ENCODE measurements at regions not wholly inside any gene's neighbourhood (a gene's known extent, or its start where the extent isn't known, plus 50 kb on each side); places are given as distances from the start of the nearest gene placed in this dataset.

DNA sequence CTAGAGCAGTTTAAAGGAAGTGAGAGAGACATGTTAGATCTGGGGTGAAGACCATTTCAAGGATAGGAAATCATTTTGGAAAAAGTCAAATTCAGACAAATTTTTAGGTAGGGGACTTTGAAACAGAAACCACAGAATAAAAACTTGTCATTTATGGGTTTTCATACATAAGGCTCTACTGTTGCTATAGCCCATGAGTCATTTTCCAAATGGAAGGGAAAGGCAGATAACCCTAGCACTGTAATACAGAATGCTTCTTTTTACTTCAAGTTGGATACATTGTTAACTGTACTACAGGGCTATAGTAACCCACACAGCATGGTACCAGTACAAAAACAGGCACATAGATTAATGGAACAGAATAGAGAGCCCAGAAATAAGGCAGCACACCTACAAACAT lies 455.4 kb downstream of the EBF1 start:
- DNase-seq, result no peak

DNA sequence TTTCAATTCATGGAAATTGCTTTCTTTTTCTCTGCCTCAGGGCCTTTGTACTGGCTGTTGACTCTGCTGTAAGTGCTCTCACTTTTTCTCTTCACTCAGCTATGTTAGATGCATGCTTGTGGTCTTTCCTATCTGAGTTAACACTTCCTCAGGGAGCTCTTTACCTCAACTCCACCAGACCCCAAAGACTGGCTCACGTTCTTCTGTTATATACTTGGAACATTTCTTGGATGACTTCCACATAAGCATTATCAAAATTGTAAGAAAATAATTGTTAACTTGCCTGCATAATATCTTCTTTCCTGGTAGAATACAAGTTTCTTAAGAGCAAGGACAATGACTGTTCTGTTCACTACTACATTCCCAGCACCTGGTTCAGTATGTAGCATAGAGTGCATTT lies 455.9 kb downstream of the EBF1 start:
- DNase-seq, result no peak

DNA sequence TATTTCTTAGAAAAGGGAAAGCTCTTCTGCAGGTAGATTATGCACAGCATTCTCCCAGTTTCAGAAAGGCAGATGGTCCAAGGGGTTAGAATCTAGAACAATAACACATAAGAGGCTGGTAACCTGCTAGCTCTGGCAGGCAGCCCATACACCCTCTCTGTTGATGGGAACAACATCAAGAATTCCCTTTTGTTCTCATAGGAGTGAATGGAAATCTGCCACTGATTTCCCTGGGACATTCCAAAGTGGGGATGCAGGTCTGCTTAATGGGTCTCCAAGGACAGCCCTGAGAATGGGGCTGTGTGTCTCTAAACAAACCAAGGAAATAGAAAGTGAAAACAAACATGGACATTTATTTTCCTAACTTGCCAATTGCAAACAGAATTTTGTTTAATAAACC lies 456.8 kb downstream of the EBF1 start:
- DNase-seq, result no peak

DNA sequence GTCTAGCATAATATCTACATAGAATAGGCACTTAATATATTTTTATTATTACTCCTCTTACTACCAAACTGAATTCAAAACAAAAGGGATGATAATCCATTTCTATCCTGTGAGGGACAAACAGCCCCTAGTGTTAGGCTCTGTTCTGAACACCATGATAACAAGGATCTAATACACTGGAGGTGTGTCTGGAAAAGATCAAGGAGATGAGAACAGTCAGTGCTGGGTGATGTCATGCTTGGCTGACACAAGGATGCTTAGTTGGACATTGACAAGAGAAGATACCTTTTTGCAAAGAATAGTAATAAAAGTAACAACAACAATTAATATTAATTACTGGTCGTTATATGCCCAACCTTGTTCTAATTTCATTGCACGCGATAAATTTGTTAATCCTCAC lies 458.7 kb downstream of the EBF1 start:
- DNase-seq, result no peak

DNA sequence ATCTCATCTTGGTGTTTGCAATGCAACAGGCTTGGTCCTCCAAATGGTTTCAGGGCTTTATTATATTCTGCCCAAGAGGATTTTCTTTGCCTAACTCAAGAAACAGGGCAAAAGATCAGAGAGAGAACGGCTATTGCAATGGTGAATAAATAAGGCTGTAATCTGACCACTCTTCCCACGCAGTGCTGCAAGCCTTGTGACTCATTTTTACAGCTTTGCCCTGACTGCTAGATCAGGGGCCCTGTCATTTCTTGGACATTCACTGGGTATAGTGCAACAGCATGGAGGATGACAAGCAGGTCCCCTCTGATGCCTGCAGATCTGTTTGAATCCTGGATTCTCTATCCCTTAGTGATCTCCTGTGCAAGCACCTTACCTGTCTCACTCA lies 459.1 kb downstream of the EBF1 start:
- no peak for DNase-seq

DNA sequence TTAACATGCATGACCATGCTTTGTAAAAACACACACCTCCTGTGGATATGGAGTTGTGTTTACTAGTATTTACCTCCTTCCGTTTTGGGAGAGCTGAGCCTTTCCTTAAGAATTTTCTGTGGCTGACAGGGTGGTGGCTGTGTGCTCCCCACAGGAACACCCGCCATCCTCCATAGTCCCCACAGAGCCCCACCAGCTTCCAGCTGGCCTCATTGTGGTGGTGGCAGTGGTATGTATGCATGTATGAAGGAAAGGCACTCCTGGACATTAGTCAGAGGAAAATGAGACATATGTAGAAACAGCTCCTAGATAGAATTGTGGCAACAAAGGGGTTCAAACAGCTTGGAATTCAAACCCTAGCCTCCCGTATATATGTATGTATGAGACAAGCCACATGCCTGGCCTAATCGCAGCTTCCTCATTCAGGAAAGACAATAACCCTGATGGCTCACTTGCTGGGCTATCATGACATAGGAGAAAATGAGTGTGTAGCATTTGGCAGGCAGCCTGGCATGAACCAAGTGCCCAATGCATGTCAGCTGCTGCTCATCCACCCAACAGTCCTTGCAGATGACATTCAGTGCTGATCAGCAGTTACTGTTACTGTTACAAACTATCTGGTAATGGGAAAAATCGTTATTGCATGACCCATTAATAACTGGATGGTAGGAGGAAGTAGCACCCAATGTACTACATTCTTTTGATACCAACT lies 459.7 kb downstream of the EBF1 start:
- no peak for DNase-seq

DNA sequence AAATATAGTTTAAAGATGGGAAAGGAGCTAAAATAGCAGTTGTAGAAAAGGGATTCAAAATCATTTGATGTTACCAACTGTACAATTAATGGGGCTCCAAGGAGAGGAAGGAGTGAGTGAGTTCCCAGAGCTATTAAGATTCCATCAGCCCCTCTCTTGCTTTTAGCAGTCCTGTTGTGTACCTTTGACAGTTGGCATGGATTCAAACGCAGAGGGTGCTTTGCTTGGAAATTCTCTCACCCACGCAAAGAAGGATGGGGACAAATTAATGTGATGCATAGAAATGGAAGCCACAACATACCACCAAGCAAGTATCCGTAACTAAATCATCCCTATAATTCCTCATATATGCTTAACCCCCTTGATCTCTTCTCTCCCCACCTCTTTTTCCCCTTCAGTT lies 461.3 kb downstream of the EBF1 start:
- DNase-seq, result no peak

DNA sequence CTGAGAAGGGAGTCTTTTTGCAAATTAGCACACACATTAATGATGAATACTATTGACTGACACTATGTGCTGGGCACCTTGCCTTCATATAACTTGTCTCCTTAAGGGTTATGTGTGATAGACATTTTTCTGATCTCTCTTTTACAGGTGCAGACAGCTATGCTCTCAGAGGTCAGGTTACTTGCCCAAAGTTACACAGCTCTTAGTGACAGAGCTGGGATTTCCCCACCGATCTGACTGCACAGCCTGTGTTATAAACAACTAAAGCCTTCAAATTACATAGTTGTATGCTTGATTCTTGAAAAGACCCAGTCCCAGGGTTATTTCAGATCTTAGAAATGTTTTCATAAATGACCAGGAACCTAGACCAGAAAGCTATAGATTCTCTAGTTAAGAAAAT lies 462.7 kb downstream of the EBF1 start:
- DNase-seq, result no peak

DNA sequence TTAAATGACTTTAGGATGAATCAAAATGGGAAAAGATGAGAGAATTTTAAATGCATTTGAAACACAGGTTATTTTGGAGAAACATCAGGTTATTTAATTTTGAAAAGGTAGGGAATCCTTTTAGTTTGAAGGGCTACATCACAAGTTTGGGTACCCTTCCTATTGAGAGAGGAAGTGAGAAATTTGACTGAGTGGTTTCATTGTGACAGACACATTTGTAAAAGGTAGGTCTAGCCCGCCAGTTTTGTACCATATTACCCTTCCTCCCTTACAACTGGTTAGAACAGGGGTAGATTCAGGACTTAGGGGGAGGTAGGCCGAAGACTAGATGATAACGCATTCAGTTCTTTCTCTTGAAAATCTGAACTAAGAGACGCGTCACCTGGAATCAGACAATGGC lies 464.2 kb downstream of the EBF1 start:
- DNase-seq, result no peak

DNA sequence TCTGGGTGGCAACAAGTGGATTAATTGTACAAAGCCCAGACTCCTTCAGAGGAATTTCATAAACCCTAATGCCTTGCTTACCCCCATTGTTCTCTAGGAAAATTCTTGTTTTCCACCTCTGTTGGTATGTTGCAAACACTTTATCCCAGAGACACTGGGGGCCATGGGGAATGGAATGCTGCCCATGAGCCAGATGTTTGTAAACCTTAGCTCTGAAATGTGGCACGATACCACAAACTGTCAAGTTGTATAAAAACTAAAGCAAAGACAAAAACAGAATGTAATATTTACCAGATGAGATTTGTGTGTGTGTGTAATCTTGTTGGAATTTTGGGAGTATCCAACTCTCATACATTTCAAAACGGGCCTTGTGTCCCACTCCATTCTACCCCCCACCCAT lies 465.0 kb downstream of the EBF1 start:
- DNase-seq, result no peak

DNA sequence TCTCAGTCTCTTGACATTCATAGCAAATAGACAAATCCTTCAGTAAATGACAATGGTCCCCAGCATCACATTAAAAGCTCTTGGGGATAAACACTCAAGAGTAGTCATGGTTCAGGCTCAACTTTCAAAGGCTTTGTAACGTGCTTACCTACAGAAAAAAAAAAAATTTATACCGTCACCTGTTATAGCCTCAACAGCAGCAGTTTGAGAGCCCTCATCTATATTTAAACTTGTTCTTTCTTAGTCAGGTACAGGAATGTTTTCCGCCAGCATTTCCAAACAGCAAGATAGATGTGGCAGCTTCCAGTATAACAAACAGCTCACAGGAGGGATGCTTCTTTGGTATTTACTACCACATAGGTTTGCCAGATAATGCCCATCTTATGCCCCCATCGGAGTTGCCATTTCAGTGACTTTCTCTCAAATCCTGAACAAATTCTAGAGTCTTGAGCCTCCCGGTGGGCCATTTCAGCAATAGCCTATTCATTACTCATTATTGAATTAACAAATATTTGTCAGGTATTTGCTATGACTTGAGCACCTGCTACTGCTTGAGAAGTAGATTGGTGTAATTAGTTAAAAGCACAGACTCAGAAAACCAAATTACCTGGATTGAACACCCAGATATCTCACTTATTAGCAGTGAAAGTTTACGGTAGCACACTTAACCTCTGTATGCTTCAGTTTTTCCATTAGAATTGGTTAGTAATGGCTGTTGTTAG lies 470.0 kb downstream of the EBF1 start:
- DNase-seq, result no peak

DNA sequence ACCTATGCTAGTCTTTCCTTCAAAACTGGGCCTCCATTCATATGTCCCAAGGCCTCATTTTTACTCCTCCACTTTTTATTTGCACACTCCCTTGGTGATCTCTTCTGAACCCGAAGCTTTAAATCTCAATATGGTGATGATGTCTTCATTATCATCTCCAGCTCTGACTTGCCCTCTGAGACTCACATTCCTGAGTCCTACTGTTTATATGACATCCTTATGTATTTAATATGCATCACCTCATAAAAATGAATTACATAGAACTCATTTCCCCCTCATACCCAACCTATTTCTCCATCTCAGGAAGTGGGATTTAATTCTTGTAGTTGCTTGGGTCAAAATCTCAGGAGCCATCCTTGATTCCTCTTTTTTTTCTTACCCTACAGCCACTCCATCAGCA lies 473.0 kb downstream of the EBF1 start:
- no peak for DNase-seq

DNA sequence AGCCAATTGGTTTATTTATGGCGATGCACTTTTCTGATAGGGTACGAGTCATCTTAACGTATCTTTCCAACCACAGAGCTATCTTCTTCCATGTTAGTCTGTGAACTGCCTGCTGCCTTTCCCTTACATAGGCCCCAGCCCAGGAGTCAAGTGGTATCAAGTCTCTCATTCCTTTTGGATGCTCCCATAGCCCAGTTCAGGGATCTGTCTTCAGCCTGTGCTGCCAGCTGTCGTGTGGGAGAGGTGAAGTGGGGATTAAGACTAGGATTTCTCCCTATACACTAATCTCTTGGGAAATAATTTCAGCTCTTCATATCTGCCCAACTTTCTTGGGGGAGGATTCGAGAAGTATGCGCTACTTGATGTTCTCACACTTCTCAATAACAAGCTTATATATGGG lies 475.7 kb downstream of the EBF1 start:
- DNase-seq, result no peak

DNA sequence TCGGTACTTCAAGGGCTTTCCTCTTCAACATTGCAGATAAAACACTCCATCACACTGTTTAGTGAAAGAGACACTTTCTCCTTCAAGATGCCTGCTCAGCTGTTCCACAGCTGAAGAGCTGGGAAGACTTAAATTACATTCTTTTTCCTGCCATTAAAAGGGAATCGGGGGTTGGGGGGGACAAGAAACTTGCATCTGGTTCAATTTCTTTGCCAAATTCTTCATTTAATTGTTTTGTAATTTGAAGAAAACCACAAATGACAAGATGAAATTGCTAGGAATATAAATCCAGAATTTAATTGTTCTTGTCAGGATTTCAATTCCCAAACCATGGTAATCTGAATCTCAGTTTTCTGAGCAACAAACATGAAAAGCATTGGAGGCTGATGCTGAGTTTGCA lies 478.3 kb downstream of the EBF1 start:
- no peak for DNase-seq

DNA sequence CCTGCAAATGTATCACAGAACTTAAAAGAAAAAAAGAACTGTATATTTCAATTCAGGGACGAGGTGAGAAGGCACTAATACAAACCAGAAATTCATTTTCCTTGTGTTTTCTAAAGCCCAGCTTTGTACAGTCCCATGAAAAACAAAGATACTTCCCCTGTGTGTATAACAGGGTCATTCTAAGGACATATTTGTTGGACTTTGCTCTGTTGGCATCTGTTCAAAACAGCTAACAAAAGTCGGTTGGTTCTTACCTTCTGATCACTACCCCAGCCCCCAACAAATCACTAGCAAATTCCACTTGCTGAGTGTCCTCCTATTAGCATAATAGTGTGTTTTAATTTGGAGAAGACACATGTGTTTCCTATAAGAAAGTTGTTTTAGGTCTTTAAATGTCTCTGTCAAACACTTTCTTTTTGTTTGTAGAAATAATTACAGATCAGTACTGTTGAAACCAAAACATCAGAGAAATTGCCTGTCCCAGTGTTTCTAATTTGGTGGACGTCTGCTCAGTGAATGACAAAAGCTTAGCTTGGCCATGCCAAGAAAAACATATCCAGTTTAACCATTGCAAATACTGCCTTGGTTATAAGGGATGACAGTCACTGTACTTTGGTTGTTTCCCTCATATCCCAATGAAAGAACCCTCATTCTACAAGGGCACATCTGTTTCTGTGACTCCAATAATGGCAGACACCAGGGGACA lies 480.5 kb downstream of the EBF1 start:
- DNase-seq, result no peak

DNA sequence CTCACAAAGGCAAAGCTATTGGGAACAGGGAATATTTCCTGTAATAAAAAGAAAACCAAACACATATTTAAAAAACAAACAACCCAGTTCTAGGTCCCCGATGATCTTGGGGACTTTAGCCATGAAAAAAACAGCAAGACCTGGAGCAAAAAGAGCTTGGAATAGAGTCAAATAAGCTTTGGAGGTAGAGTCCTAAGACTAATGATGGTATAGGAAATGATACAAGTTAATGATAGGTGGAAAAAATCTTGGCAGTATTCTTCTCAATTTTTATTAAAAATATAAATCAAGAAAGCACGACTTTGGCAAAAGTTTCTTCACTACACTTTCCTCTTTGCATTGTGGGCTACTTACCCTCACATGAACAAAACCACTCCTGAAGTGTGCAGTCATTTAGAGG lies 481.5 kb downstream of the EBF1 start:
- no peak for DNase-seq

DNA sequence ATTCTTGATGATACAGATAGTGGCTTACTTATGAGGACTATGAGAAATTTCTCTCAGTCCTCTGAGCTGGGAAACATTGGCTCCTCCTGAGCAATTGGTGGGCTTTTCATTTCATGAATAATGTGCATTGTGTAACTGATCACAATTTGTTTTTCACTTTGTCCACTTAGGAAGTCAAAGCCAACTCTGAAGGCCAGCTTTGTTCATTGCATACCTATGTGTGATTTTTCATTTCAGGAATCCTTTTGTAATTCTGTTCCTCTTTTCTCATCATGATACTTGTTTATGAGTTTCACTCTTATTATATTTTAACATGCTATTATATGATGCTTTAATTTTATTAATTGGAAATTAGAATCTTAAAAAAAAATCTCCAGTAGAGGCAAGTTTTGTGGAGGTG lies 483.0 kb downstream of the EBF1 start:
- no peak for DNase-seq

DNA sequence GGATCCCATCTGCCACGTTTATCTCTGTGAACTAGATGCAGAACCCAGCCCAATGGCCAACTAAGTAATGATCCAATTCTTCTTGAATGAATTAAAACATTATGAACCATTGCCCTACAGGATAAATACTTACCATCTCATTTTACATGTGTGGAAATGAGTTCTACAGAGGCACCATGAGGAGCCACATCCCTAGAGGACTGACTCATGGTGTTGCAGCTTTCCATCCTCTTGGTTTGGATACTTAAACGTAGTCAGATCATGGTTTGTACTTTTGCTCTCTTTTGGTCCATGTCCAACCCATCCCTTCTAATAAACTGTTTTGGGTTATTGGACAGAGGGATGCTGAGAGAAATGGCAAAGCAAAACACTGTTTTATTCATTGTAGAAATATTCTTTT lies 484.8 kb downstream of the EBF1 start:
- DNase-seq, result no peak

DNA sequence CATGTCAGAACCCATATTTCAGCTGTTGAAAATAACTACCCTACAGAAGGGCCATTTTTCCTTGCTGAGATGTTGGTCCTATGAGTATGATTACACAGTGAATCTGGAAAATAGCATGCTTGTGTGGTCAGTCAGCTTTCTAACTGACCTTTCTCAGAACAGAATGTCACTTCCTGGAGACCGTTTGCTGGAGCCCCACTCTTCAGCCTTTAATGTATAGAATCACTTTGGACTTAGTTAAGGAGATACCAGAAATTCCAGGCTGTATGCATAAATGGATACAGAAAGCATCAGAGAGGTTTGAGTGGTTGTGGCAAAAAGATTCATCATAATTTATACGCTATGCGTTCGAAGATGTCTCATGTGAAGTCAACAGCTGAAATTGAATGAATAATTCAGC lies 488.1 kb downstream of the EBF1 start:
- DNase-seq, result no peak

DNA sequence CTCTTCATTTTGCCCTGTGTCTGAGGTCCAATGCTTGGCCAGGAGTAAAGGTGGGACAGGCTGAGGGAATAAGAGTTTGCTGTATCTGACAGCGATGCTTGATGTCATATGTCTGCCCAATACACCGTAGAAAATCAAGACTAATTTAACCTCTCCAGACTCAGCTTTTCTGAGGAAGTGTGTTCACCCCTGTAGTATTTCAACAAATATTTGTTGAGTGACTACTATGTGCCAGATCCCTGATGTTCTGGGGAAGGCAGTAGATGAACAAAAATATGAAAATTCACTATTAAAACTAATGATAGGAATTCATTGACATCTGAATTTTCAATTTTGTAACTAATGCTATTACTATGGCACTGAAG lies 489.7 kb downstream of the EBF1 start:
- no peak for DNase-seq

DNA sequence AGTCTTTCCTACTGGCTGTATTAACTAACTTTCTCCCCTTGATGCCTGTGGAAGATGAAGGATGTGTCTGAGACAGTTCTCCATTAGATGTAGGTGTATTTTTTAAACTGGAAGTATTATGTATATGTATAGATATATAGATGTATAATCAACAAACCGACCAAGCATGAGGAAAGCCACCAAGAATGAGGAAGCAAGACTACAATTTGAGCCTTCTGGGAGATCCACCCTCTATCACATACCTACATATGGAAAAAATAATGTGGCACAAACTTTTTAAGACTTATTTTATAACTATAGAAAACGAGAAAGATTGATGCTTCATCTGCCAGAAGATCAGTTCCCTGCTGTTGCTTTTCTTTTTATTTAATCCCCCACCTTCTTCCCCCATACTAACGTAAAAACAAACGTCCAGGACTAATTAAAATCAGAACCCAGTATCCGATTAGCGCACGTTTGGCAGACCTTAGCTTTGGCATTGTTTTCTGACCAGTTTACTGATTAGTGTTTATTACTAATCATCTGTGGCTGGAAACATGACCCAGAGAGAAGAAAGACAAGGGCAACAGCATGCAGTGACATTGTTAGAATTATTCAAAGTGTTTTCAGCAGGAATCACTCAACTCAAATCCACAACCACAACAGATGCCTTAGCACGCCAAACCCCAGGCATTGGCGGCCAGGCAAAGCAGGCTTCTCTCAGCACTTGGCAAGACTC lies 490.2 kb downstream of the EBF1 start:
- DNase-seq, result no peak

DNA sequence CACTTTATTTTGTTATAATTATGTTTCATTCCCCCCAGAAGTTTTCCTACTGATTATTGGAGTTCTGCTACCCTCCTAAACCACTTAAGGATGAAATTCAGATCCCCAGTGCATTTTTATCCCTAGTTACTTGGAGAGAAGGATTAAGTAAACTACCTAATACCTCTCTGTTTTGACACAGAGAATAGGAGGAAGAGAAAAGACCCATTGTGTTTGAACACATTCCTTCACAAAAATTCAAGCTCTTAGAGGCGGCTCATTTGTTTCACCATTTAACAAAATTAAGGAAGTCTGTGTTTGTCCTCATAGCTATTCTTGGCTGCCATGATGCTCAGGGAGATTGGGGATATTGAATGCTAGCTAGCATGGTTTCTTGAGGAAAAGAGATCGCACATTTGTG lies 492.6 kb downstream of the EBF1 start:
- no peak for DNase-seq

DNA sequence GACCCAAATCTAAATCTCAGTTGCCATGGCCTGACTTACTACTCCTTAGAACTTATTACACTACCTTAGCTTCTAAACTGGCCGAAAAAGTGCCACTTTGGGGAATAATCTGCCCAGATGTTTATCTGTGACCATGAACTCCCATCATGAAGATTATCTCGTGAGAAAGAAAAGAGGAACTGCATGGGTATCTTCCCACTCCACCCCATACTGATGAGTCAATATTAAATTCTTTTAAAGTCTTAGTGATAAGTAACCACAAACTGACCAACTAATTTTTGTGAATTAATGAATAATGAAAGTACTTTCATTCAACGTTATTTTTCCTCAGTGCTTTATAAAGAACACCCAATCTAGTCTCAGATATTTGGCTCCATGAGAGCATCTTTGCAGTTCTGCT lies 493.5 kb downstream of the EBF1 start:
- no peak for DNase-seq

DNA sequence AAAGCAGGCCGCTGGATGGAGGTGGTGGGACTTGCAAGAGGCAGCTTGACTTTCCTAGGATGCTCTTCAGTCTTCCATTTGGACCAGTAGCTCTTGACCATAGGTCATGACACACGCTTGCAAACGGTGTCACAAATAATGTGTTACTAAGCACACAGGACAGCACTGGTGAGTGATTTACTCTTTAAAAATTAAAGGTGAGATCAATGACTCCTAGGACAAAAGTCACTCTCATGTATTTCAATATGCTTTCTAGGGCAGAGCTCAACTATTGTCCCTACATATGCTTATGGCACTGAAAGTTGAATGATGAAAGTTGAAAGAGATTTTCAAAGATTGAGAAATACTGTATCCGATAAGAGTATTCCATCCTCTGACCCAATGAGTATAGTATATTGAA lies 496.7 kb downstream of the EBF1 start:
- no peak for DNase-seq

Data from stimulated activated CD4-positive, alpha-beta T cell treated with anti-CD3 and anti-CD28 coated beads, Interleukin-2, amount 100 ng/mL, for 48 hours (primary cell).